NCI-H526 (cell line): ENCODE measurements at regions not wholly inside any gene's neighbourhood (a gene's known extent, or its start where the extent isn't known, plus 50 kb on each side); places are given as distances from the start of the nearest gene placed in this dataset.
"Not testable (repeated sequence)": the region's sequence is repeated elsewhere in the genome, so short reads cannot be mapped to it uniquely, and the experiment has no call there.

Experiments used
- DNase-seq, 2 experiments: peaks; one replicate each; lab custom pipeline; 2025; lab: John Stamatoyannopoulos, UW

DNA sequence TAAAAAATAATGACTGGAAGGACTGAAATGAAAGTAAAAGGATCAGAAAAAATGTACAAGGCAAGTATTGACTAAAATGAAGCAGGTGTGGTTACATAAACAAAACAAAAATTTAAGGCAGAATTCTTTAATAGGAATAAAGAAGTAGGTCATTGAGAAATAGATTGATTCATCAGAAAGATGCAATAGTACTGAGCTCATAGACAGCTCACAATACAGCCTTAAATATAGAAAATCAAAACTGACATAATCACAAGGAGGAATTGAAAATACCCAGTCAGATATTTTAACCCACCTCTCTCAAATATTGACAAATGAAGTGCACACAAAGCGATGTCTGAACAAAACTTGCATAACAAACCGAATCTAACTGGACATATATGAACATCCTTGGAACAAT, 366.8 kb upstream of the DPYD start:
- no peak for DNase-seq

GRCh38 chr1:98286656-98287055, 365.8 kb upstream of the DPYD start:
- DNase-seq: no peak

- not testable (repeated sequence) for DNase-seq
These were observed 364.5 kb upstream of the DPYD start for GRCh38 chr1:98285286-98285685.

DNA sequence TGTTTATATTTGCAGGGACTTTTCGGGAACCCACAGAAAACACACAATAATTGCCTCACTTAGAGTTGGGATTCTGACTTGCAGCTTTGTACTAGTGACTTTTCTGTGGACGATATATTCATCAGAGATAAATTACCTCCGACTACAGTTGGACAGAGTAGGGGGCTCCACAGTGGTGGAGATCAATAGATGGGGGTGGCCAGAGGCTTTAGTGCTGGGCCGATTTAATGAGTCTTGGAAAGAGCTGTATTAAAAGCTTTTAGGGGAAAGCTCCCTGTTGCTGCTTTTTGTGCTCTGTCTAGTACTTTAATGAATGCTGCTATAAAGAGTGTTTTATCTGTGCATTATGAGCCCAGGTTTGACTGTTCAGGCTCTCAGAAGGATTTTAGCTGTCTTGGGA, 359.2 kb upstream of the DPYD start:
- DNase-seq: no peak

DNA sequence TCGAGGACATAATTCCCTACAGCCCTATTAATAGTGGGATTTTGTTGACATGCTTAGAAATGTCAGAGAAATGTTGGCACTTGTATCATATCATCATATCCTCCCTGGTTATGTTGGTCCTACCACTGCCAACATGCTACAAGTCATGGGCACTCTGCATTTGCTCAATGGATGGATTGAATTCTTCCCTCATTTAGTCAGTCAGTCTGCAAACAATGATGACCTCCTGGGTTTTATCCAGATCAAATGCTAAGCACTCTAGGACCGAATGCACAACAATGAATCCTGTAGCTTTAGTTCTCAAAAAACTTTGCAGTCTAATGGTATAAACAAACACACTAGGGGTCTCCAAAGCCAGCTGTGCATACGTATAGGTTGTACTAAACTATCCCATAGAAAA, 357.2 kb upstream of the DPYD start:
- DNase-seq: no peak

DNA sequence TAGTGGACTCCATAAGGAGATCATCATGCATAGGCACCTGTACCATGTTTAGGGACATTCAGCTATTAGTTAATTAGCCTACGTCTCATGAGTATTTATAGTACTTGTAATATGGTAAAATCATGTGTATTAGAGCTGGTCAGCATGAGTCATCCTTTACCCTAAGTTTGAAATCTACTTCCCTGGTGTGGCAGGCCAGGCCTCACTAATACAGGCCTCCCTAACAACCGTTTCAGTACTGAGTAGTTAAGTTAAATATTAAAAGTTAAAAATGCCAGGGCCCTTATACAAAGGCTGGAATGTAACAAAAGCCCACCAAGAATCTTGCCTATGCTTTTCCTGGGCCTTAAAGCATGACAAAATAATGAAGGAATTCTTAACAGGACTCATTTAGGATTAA, 356.3 kb upstream of the DPYD start:
- no peak for DNase-seq

DNA sequence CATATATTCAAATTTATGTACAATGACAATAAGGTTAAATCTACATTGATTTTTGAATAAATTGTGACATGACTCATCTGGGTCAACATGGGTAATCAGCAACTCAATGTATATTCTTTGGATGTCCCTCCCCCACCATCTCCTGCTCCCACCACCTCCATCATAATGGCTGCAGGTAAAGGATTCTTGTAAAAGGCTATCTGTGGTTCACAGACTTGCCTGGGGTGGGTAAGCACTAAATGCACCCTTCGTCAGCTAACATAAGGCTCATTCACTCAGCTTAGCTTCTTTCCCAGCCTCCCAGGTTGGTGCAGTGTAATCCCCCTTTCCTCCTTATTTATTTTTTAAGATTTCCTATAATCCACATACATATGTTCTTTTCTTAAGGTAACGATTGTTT, 355.7 kb upstream of the DPYD start:
- DNase-seq: no peak

DNA sequence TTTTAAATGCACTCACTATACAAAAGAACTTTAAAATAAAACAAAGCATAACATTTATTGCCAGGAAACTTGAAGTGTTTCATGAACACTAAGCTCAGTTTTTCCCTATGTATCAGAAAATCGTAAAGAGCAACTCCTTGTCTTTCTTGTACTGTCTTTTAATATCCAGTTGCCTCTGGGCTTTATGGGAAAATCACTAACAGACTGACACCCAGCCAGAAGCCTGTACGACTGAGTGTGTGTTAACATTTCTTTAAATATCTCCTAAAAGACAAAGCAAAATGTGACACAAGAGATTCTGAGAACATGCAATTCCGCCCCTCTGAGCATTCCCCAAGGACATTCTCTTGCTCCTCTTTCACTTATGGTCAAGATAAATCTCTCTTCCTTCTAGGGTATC, 347.5 kb upstream of the DPYD start:
- no peak for DNase-seq

DNA sequence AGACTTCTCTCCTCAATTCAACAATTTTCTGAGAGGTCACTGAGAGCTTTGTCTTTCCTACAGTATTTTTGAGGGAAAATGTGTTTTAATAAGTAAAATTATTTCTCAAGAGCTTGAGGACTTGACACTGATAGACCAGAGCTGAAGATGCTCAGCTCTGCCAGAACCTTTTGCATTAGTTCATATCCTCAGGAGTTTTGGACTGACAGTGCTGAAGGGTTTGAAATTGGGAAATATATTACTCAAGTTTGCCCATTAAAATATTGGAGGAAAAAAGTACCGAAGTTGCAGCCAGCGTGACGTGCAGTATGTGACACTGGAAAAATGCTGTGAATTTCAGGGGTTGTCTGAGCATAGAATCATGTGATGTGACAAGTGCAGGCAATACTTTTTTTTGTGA, 346.6 kb upstream of the DPYD start:
- no peak for DNase-seq

GRCh38 chr1:98264727-98265126, 343.9 kb upstream of the DPYD start:
- DNase-seq: no peak

DNA sequence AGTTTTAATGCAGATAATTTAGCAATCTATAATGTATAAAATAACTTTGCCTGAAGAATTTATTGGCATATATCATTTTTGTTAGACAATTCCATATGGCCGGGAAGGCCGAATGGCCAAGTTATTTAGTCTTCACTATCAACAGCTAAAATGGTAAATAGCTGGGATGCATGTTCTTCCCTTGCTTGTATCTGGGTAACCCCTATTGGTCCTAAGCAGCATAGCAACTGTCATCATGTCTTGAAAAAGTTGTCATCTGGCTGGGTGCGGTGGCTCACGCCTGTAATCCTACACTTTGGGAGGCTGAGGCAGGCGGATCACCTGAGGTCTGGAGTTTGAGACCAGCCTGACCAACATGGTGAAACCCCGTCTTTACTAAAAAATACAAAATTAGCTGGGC, 340.0 kb upstream of the DPYD start:
- DNase-seq: no peak

DNA sequence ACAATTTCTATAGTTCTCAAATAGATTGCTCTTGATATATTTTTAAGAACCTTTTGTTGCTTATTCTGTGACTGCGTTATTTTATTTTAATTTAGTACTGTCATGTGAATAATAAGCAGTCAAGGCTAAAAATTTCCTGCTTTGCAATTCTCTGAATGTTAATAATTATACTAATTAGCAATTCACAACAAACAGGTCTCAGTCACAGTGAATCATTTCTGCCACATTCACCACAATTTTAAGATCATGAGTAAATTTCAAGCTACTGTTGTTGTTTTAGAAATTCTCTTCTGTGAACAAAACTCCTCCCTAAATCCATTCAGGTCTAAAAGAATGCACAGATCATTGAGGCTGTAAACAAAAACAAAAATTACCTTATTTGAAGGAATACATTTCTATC, 339.6 kb upstream of the DPYD start:
- no peak for DNase-seq

DNA sequence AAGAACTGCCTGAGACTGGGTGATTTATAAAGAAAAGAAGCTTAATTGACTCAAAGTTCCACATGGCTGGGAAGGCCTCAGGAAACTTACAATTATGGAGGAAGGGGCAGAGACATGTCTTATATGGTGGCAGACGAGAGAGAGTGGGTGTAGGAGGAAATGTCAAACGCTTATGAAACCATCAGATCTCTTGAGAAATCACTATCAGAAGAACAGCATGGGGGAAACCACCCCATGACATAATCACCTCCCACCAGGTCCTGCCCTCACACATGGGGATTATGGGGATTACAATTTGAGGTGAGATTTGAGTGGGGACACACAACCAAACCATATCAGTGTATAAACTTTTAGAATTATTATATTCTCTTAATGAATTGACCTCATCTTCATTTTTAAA, 335.9 kb upstream of the DPYD start:
- no peak for DNase-seq

GRCh38 chr1:98253145-98253544, 332.3 kb upstream of the DPYD start:
- no peak for DNase-seq

- no peak for DNase-seq
These were observed 330.7 kb upstream of the DPYD start for GRCh38 chr1:98251497-98251896.

DNA sequence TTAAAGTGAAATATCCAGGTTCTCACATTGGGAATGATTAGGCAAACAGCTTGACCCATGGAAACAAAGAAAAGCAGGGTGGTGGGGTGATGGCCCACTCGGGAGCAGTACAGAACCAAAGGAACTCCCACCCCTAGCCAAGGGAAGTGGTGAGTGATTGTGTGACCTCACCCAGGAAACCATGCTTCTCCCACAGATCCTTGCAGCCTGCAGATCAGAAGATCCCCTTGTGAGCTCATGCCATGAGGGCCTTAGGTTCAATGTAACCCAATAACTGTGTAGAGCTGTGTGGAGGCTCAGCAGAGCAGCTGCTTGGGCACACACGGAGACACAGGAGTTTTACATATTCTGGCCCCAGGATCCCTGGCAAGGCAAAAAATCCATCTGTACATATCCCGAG, 311.8 kb upstream of the DPYD start:
- DNase-seq: no peak

GRCh38 chr1:98222706-98223105, 301.9 kb upstream of the DPYD start:
- no peak for DNase-seq

DNA sequence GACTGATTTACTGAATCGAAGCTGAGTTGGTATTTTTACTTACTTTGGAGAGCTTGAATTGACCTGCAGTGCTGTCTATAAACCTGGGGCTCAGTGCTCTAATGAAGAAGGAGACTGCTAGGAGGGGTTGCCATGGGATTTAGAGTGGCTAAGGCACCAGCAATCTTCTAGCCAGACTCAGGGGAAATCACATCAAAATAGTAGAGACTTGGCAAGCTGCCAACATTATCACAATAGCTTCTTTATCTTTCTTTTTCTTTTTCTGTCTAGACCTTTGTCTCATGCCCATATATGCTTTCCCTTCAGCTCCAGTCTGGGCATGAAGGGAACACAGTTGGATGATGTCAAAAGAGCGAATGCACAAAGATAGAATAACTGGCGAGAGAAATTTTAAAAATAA, 301.1 kb upstream of the DPYD start:
- DNase-seq: peak; percentile 36

GRCh38 chr1:98217601-98218000, 296.8 kb upstream of the DPYD start:
- no peak for DNase-seq

DNA sequence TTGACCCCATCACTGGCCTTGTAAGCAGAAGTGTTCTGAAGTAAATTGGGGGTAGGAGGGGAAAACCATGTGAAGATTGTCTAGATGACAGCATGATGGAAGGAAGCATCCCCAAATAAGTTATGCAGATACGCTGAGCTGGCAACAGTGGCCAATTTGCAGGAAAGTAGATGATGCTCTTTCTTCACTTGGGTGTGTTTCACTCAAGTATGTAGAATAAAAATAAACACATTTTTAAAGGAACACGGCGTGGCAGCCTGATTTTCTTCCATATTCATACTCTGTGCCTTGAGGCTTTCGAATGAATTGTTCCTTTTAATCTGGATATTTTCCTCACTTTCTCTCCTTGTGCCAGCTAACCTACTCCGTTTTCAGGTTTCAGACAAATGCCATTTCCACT, 295.5 kb upstream of the DPYD start:
- no peak for DNase-seq

DNA sequence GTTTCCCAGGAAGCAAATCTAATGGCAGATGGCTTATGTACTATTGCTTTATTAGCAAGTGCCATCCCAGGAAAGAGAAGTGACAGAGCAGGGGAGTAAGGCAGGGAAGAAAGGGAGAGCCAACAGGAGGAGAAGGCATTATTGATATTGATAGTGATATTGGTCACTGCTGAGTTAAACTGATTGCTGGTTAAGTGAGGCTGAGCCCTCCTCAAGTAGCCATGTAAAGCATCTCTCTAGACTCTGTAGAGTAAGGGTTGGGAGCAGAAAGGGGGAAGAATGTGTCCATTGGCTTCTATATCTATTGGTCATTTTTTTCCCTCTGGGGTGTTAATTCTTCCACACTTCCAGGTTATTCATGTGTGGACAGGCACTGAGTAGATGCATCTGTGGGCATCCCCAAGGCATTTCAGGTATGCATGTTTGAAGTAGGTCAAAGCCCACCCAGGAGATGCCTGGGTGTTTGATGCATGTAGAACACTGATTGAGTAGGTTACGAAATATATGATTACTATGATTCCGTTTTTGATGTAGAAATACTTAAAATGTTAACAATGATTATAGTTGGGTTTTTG, 290.5 kb upstream of the DPYD start:
- no peak for DNase-seq

- DNase-seq: no peak
These were observed 289.7 kb upstream of the DPYD start for GRCh38 chr1:98210563-98210962.

DNA sequence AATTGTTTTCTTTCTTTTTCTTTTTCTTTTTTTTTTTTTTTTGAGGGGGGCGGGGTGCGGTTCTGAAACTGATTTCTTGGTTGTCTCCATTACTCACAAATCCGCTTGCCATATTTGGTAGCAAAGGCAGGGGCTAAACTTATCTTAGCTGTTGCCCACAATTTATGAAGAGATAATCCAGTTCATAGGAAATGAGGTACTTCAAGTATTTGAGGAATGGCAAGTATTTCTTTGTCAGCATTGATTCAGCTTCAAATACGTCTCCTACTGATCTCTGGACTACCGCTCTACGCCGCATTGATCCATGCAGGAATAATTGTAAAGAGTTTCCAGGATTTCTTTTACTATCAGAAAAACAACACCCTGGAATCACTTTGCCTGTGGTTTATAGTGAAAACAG, 289.2 kb upstream of the DPYD start:
- no peak for DNase-seq

- no peak for DNase-seq
These were observed 284.6 kb upstream of the DPYD start for GRCh38 chr1:98205291-98206017.
